ENCODE measurements at regions not wholly inside any gene's neighbourhood (a gene's known extent, or its start where the extent isn't known, plus 50 kb on each side); places are given as distances from the start of the nearest gene placed in this dataset.

- Histone ChIP-seq H3K79me2 (no peaks in the 10 kb centered on the region), H3K4me3 (ENCODE audit: low read depth, low read length) (no peak overlapping the region), H3K9me3 (ENCODE audit: control insufficient read depth, low read length) (no peaks in the 10 kb centered on the region), H3K4me1 (no peaks in the 10 kb centered on the region), H3K9ac (no peak overlapping the region), H2AFZ (no peak overlapping the region), H3K27me3 (ENCODE audit: control insufficient read depth, insufficient read depth, low read length) (no peaks in the 10 kb centered on the region), H3K27ac (no peak overlapping the region), H3K36me3 (ENCODE audit: control insufficient read depth, insufficient read depth, low read length) (no peaks in the 10 kb centered on the region), H3K4me2 (ENCODE audit: low read length) (no peak overlapping the region)
- no peak for TF ChIP-seq CTCF (IDR thresholded peaks at IDR 0.05)
Observed at GRCh38 chrX:4668802-4669536, 955.5 kb upstream of the PRKX start.

GRCh38 chrX:4663085-4663484 lies 949.6 kb upstream of the PRKX start:
- H3K9ac ChIP-seq: no peak overlapping the region
- H3K27me3 ChIP-seq (ENCODE audit: control insufficient read depth, insufficient read depth, low read length): no peaks in the 10 kb centered on the region
- no peak for TF ChIP-seq CTCF (IDR thresholded peaks at IDR 0.05)
- H3K9me3 ChIP-seq (ENCODE audit: control insufficient read depth, low read length): no peaks in the 10 kb centered on the region
- no peaks in the 10 kb centered on the region for H3K4me1 ChIP-seq
- no peak overlapping the region for H3K27ac ChIP-seq
- no peak overlapping the region for H3K4me2 ChIP-seq (ENCODE audit: low read length)
- H2AFZ ChIP-seq: no peak overlapping the region
- no peaks in the 10 kb centered on the region for H3K36me3 ChIP-seq (ENCODE audit: control insufficient read depth, insufficient read depth, low read length)
- H3K79me2 ChIP-seq: no peaks in the 10 kb centered on the region
- no peak overlapping the region for H3K4me3 ChIP-seq (ENCODE audit: low read depth, low read length)

DNA sequence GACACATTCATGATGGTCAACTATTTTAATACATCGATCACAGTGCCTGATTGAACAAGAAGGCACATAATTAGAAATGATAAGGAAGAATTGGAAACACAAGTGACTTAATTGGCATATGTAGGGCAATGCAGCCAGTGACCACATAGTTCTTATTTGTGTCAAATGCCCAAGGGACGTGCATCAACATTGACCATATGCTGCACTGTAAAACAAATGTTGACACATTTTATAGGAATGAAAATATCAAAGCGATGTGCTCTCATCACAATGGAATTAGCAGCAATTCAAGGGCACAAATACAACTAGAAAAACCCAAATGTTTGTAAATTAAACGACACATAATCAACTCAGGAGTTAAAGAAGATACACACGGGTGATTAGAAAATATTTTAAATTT lies 948.3 kb upstream of the PRKX start:
- no peaks in the 10 kb centered on the region for H3K27me3 ChIP-seq (ENCODE audit: control insufficient read depth, insufficient read depth, low read length)
- H3K27ac ChIP-seq: no peak overlapping the region
- no peaks in the 10 kb centered on the region for H3K9me3 ChIP-seq (ENCODE audit: control insufficient read depth, low read length)
- TF ChIP-seq CTCF (IDR thresholded peaks at IDR 0.05): no peak
- H3K4me1 ChIP-seq: no peaks in the 10 kb centered on the region
- H3K4me2 ChIP-seq (ENCODE audit: low read length): no peak overlapping the region
- H3K9ac ChIP-seq: no peak overlapping the region
- no peaks in the 10 kb centered on the region for H3K79me2 ChIP-seq
- no peaks in the 10 kb centered on the region for H3K36me3 ChIP-seq (ENCODE audit: control insufficient read depth, insufficient read depth, low read length)
- H2AFZ ChIP-seq: no peak overlapping the region
- no peak overlapping the region for H3K4me3 ChIP-seq (ENCODE audit: low read depth, low read length)

DNA sequence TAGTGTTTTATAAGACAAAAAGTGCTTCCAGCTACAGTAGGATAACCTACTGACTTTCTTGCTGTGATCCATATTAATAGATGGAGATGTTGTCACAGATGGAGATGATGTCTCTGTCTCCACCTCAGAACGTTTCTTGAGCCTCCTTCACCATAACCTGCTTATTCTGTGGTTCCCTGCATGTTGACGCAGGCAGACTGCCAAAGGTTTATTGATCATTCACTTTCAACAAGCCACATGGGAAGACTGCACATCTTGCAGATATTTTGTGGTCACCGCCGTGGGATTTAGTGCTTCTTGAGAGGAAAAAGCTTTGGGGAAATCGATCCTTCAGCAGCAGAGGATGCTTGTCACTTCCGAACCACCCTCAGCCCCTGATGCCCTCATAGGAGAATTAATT lies 943.0 kb upstream of the PRKX start:
- no peaks in the 10 kb centered on the region for H3K36me3 ChIP-seq (ENCODE audit: control insufficient read depth, insufficient read depth, low read length)
- TF ChIP-seq CTCF (IDR thresholded peaks at IDR 0.05): no peak
- no peak overlapping the region for H3K9ac ChIP-seq
- no peak overlapping the region for H2AFZ ChIP-seq
- no peaks in the 10 kb centered on the region for H3K79me2 ChIP-seq
- H3K4me1 ChIP-seq: no peaks in the 10 kb centered on the region
- no peak overlapping the region for H3K4me3 ChIP-seq (ENCODE audit: low read depth, low read length)
- H3K27ac ChIP-seq: no peak overlapping the region
- H3K4me2 ChIP-seq (ENCODE audit: low read length): no peak overlapping the region
- no peaks in the 10 kb centered on the region for H3K9me3 ChIP-seq (ENCODE audit: control insufficient read depth, low read length)
- H3K27me3 ChIP-seq (ENCODE audit: control insufficient read depth, insufficient read depth, low read length): no peaks in the 10 kb centered on the region

GRCh38 chrX:4655743-4656142 lies 942.3 kb upstream of the PRKX start:
- Histone ChIP-seq H3K27me3 (ENCODE audit: control insufficient read depth, insufficient read depth, low read length) (no peaks in the 10 kb centered on the region), H3K4me2 (ENCODE audit: low read length) (no peak overlapping the region), H3K36me3 (ENCODE audit: control insufficient read depth, insufficient read depth, low read length) (no peaks in the 10 kb centered on the region), H3K79me2 (no peaks in the 10 kb centered on the region), H3K27ac (no peak overlapping the region), H3K9ac (no peak overlapping the region), H2AFZ (no peak overlapping the region), H3K9me3 (ENCODE audit: control insufficient read depth, low read length) (no peaks in the 10 kb centered on the region), H3K4me1 (no peaks in the 10 kb centered on the region), H3K4me3 (ENCODE audit: low read depth, low read length) (no peak overlapping the region)
- TF ChIP-seq CTCF (IDR thresholded peaks at IDR 0.05): no peak

All from parathyroid adenoma (tissue), 2 donors.